GM12864 (cell line): ENCODE measurements at regions not wholly inside any gene's neighbourhood (a gene's known extent, or its start where the extent isn't known, plus 50 kb on each side); places are given as distances from the start of the nearest gene placed in this dataset.

ENCODE experiments used
- DNase-seq: peaks from one replicate; pipeline ENCODE4 v3.0.0-alpha.2; 2011; ENCODE audit warnings: low read depth
- H3K4me3 ChIP-seq: 2 replicates; pipeline ENCODE4 v1.5.1; 2011; ENCODE audit warnings: mild to moderate bottlenecking, low read depth, low read length, control low read depth
- TF ChIP-seq, protein P1 (sequence below): IDR thresholded peaks from 2 replicates; pipeline ENCODE4 v1.5.1; 2011; ENCODE audit warnings: low read depth, mild to moderate bottlenecking, moderate library complexity, low read length, control low read depth, inconsistent platforms; ENCODE audit errors: missing control alignments

DNA sequence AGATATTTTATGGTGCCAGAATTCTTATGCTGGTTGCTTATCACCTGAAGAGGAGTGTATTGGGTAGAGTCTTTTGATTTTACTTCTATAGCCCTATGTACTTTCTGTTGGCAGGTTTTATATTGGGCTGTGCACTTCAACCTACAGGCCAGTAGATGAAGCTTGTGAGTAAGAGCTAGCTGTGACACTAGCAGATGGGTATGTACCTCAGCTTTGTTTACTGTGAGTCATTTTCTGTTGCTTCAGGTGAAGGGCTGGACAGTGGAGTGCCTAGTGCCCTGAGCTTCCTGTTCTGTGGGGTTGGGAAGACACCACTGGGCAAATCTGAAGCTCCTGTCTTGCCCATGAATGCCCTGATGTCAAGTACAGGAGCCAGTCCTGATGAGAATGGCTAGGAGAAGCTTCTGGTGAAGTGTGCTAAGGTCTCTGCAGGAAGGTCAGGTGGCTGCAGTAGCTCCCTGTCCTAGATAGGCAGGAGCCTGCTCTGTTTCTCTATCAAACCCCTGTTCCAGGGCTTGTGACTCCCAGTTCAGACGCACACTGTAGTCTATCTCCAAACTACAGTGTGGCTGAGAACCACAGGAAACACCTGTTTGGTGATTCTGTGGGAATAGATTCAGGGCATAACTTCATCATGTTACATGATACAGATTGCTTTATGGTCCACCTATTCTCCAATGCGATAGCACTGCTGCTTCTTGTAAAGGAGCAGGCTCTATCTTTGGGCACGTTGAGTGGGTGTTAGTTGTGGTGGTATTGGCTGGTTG lies 755.7 kb downstream of the KCNA4 start:
- TF ChIP-seq, protein P1, sequence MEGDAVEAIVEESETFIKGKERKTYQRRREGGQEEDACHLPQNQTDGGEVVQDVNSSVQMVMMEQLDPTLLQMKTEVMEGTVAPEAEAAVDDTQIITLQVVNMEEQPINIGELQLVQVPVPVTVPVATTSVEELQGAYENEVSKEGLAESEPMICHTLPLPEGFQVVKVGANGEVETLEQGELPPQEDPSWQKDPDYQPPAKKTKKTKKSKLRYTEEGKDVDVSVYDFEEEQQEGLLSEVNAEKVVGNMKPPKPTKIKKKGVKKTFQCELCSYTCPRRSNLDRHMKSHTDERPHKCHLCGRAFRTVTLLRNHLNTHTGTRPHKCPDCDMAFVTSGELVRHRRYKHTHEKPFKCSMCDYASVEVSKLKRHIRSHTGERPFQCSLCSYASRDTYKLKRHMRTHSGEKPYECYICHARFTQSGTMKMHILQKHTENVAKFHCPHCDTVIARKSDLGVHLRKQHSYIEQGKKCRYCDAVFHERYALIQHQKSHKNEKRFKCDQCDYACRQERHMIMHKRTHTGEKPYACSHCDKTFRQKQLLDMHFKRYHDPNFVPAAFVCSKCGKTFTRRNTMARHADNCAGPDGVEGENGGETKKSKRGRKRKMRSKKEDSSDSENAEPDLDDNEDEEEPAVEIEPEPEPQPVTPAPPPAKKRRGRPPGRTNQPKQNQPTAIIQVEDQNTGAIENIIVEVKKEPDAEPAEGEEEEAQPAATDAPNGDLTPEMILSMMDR, result no peak
- no peak overlapping the region for H3K4me3 ChIP-seq
- DNase-seq, result no peak

DNA sequence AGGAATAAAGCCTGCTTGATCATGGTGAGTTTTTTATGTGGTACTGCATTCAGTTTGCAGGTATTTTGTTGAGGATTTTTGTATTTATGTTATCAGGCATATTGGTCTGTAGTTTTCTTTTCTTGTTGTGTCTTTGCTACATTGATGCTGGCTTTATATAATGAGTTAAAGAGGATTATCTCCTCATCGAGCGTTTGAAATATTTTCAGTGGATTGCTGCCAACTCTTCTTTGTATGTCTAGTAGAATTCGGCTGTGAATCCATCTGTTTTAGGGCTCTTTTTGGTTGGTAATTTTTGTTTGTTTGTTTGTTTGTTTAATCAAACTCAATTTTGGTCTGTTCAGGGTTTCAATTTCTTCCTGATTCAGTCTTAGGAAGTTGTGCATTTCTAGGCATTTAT lies 758.4 kb downstream of the KCNA4 start:
- H3K4me3 ChIP-seq, result no peak overlapping the region
- TF ChIP-seq, protein P1, result no peak
- no peak for DNase-seq

DNA sequence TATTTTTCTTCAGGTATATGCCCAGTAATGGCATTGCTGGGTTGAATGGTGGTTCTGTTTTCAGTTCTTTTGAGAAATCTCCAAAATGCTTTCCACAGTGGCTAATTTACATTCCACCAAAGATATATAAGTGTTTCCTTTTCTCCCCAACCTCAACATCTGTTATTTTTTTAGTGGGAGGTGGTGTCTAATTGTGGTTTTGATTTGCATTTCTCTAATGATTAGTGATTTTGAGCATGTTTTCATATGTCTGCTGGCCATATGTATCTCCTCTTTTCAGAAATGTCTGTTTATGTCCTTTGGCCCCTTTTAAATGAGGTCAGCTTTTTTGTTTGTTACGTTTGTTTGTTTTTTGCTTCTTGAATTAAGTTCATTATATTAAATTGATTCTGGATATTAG lies 760.2 kb downstream of the KCNA4 start:
- no peak overlapping the region for H3K4me3 ChIP-seq
- TF ChIP-seq, protein P1, result no peak
- DNase-seq, result no peak

DNA sequence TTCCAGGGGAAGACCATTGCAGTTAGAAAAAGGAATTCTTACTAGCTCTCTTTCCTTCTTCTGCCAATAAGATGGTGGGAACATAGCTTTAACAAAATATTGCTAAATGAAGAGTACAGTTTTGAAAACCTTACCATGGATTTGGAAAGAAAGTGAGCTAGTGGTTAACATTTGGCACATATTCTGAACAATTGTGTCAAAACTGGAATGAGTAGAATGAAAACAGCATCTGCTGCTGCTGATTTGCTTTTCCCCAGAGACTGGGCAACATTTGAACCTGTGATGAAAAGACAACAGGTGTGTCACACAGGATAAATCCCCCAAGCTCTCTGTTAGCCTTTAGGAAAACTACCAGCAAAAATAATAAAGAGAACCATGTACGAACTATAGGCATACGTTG lies 761.4 kb downstream of the KCNA4 start:
- TF ChIP-seq, protein P1, result no peak
- H3K4me3 ChIP-seq, result no peak overlapping the region
- DNase-seq, result no peak

DNA sequence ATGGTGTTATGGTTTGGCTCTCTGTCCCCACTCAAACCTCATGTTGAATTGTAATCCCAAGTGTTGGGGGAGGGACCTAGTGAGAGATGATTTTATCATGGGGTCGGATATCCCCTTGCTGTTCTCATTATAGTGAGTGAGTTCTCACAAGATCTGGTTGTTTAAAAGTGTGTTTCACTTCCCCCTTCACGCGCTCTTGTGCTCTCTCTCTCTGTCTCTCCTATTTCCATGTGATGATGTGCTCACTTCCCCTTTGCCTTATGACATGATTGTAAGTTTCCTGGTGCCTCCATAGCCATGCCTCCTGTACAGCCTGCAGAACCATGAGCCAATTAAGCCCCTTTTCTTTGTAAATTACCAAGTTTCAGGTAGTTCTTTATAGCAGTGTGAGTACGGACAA lies 765.1 kb downstream of the KCNA4 start:
- no peak for DNase-seq
- TF ChIP-seq, protein P1, result no peak
- H3K4me3 ChIP-seq, result no peak overlapping the region

DNA sequence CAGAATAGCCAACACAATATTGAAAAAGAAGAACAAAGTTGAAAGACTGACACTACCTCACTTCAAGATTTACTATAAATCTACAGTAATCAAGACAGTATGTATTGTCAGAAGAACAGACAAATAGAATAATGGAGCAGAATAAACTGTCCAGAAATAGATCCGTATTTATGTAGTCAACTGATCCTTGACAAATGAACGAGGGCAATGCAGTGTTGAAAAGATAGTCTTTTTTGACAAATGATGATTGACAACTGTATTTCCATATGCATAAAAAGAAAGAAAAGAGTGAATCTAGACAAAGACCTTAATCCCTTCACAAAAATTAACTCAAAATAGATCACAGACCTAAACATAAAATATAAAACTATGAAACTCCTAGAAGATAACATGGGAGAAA lies 767.1 kb downstream of the KCNA4 start:
- TF ChIP-seq, protein P1, result no peak
- no peak for DNase-seq
- no peak overlapping the region for H3K4me3 ChIP-seq

DNA sequence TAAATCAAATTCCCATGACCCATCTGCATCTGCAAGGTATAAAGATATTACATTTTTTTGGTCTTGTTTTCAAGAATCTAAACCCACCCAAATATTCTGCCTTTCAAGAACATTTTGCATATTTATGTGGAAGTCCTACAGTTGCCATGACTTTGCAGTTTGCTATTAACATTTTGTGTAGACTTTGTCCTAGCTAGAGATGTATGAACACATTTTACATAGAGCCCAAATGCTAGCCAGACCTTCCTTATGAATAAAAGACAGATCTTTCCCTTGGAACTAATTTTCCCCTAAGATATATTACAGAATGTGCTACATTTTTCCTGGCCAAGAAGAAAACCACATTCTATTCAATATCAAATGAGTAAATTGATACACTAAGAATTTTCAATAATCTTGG lies 772.5 kb downstream of the KCNA4 start:
- TF ChIP-seq, protein P1, result no peak
- no peak for DNase-seq
- no peak overlapping the region for H3K4me3 ChIP-seq
